ENCODE measurements at regions not wholly inside any gene's neighbourhood (a gene's known extent, or its start where the extent isn't known, plus 50 kb on each side); places are given as distances from the start of the nearest gene placed in this dataset.

DNA sequence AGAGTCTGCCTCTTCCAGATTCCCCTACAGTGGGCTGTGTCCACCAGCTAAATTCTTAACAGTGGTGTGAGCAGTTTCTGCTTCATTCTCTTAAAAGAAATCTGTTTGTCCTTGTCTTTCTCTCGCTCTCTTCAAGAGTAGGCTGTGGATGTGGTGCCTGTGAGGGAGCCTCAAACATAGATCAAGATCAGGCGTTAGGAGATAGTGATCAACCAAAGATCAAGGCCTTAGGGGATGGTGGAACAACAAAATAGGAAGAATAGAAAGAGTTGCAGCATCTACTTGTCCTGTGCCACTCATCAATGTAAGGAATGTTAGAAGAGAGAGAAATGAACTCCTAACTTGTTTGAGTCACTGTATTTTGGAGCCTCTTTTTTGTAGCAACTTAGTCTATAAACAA lies 144.2 kb downstream of the AASDH start:
- Mint-ChIP-seq H3K36me3 (ENCODE audit: low read depth) (no peaks in the 10 kb centered on the region), H3K4me1 (no peaks in the 10 kb centered on the region), H3K27ac (ENCODE audit: unreplicated experiment) (no peak overlapping the region), H3K4me3 (no peak overlapping the region), H3K9me3 (no peaks in the 10 kb centered on the region), H3K27me3 (ENCODE audit: low read depth) (no peaks in the 10 kb centered on the region)
- TF ChIP-seq, protein P1, sequence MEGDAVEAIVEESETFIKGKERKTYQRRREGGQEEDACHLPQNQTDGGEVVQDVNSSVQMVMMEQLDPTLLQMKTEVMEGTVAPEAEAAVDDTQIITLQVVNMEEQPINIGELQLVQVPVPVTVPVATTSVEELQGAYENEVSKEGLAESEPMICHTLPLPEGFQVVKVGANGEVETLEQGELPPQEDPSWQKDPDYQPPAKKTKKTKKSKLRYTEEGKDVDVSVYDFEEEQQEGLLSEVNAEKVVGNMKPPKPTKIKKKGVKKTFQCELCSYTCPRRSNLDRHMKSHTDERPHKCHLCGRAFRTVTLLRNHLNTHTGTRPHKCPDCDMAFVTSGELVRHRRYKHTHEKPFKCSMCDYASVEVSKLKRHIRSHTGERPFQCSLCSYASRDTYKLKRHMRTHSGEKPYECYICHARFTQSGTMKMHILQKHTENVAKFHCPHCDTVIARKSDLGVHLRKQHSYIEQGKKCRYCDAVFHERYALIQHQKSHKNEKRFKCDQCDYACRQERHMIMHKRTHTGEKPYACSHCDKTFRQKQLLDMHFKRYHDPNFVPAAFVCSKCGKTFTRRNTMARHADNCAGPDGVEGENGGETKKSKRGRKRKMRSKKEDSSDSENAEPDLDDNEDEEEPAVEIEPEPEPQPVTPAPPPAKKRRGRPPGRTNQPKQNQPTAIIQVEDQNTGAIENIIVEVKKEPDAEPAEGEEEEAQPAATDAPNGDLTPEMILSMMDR (conservative IDR thresholded peaks at IDR 0.05) = no peak
- DNase-seq (ENCODE audit: low read depth, low spot score) = no peak

DNA sequence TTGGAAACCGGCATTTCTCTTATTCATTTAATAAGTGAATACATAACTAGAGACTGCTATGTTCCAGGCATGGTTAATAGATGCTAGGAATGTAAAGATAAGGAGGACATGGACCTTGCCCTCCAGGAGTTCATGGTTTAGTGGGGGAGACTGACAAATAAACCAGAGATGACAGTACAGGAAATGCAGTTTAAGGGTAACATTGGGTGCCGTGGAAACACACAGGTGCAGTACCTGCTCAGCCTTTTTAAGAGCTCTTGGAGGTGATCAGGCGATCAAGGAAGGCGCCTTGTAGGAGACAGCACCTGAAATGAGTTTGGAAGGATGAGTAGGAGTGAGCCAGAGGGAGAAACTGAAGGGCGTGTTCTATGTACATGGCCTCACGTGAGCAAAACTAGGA lies 145.8 kb downstream of the AASDH start:
- DNase-seq (ENCODE audit: low read depth, low spot score) = no peak
- TF ChIP-seq, protein P1 (conservative IDR thresholded peaks at IDR 0.05) = no peak
- Mint-ChIP-seq H3K36me3 (ENCODE audit: low read depth) (no peaks in the 10 kb centered on the region), H3K4me3 (no peak overlapping the region), H3K27ac (ENCODE audit: unreplicated experiment) (no peak overlapping the region), H3K27me3 (ENCODE audit: low read depth) (no peaks in the 10 kb centered on the region), H3K9me3 (no peaks in the 10 kb centered on the region), H3K4me1 (no peaks in the 10 kb centered on the region)

DNA sequence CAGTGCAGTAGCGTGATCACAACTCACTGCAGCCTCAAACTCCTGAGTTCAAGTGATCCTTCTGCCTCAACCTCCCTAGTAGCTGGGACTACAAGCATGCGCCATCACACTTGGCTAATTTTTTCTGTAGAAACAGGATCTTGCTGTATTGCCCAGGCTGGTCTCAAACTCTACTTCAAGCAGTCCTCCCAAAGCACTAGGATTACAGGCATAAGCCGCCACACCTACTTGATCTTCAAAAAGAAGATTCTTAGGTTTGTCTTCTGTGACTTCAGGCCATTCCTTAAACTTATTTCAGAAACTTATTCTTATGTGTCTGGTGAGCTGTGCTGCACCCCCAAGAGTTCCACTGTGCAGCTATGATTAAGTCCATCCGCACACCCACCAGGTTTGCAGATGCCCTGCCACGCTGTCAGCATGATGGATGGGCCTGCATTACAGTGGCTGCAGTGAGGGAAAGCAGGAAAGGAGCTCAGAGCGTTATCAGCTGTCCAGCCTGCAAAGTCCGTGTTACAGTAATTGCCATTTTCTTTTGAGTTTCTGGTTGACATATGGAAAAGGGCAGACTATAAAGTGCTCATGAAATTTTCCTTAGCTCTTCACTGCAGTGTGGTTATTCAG lies 146.6 kb downstream of the AASDH start:
- H3K36me3 Mint-ChIP-seq (ENCODE audit: low read depth) = no peaks in the 10 kb centered on the region

GRCh38 chr4:56238251-56238650 lies 149.0 kb downstream of the AASDH start:
- TF ChIP-seq, protein P1 (conservative IDR thresholded peaks at IDR 0.05) = no peak
- no peak for DNase-seq (ENCODE audit: low read depth, low spot score)
- Mint-ChIP-seq H3K4me1 (no peaks in the 10 kb centered on the region), H3K36me3 (ENCODE audit: low read depth) (no peaks in the 10 kb centered on the region), H3K4me3 (no peak overlapping the region), H3K9me3 (no peaks in the 10 kb centered on the region), H3K27ac (ENCODE audit: unreplicated experiment) (no peak overlapping the region), H3K27me3 (ENCODE audit: low read depth) (no peaks in the 10 kb centered on the region)

More for the DNA sequence above, 146.6 kb downstream of the AASDH start:
- Mint-ChIP-seq H3K27me3 (ENCODE audit: low read depth) (no peaks in the 10 kb centered on the region), H3K4me1 (no peaks in the 10 kb centered on the region), H3K9me3 (no peaks in the 10 kb centered on the region), H3K4me3 (no peak overlapping the region), H3K27ac (ENCODE audit: unreplicated experiment) (no peak overlapping the region)
- no peak for DNase-seq (ENCODE audit: low read depth, low spot score)
- TF ChIP-seq, protein P1 (conservative IDR thresholded peaks at IDR 0.05) = no peak

DNA sequence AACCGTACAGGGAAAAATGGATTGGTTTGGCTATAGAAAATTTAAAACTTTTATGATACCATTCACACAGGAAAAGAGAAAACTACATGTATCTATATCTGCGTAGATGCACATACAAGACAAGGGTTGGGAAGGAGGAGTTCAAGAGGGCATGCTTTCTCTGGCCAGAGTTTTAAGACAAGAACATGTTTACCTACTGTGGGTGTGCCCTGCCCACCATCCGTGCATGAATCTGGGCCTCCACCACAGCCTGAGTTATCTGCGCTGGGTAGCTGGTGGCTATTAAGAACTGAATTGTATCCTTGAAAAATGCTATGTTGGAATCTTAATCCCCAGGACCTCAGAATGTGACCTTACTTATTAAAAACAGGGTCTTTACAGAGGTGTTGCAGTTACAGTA lies 151.6 kb downstream of the AASDH start:
- TF ChIP-seq, protein P1 (conservative IDR thresholded peaks at IDR 0.05) = no peak
- H3K27ac Mint-ChIP-seq (ENCODE audit: unreplicated experiment) = no peak overlapping the region
- H3K4me3 Mint-ChIP-seq = no peak overlapping the region
- H3K9me3 Mint-ChIP-seq = peaks cover 6% of the 10 kb centered on the region
- peaks cover 9% of the 10 kb centered on the region for H3K36me3 Mint-ChIP-seq (ENCODE audit: low read depth)
- H3K27me3 Mint-ChIP-seq (ENCODE audit: low read depth) = no peaks in the 10 kb centered on the region
- no peaks in the 10 kb centered on the region for H3K4me1 Mint-ChIP-seq
- no peak for DNase-seq (ENCODE audit: low read depth, low spot score)

All from neural crest cell (in vitro differentiated cells).